ENCODE measurements at regions not wholly inside any gene's neighbourhood (a gene's known extent, or its start where the extent isn't known, plus 50 kb on each side); places are given as distances from the start of the nearest gene placed in this dataset.
"Not testable (repeated sequence)": the region's sequence is repeated elsewhere in the genome, so short reads cannot be mapped to it uniquely, and the experiment has no call there.

GRCh38 chr12:75658901-75659823 lies 147.8 kb upstream of the KRR1 start:
- peak in 1 of 2 experiments; percentile 5 for DNase-seq

GRCh38 chr12:75658286-75658685 lies 146.9 kb upstream of the KRR1 start:
- no peak for DNase-seq

- no peak for DNase-seq
These were observed 146.4 kb upstream of the KRR1 start for GRCh38 chr12:75657831-75658230.

GRCh38 chr12:75657354-75657753 lies 145.9 kb upstream of the KRR1 start:
- DNase-seq, result not testable (repeated sequence)

- no peak for DNase-seq
These were observed 145.2 kb upstream of the KRR1 start for GRCh38 chr12:75656648-75657047.

GRCh38 chr12:75656210-75656609 lies 144.8 kb upstream of the KRR1 start:
- DNase-seq, result no peak

- DNase-seq, result no peak
These were observed 144.0 kb upstream of the KRR1 start for GRCh38 chr12:75655315-75655806.

- no peak for DNase-seq
These were observed 139.9 kb upstream of the KRR1 start for GRCh38 chr12:75651342-75651695.

- no peak for DNase-seq
These were observed 139.4 kb upstream of the KRR1 start for GRCh38 chr12:75650595-75651341.

GRCh38 chr12:75650100-75650499 lies 138.7 kb upstream of the KRR1 start:
- no peak for DNase-seq

GRCh38 chr12:75648856-75649255 lies 137.4 kb upstream of the KRR1 start:
- no peak for DNase-seq

GRCh38 chr12:75646329-75647210 lies 135.2 kb upstream of the KRR1 start:
- DNase-seq, result no peak

- no peak for DNase-seq
These were observed 133.2 kb upstream of the KRR1 start for GRCh38 chr12:75644472-75645072.

GRCh38 chr12:75643119-75643518 lies 131.7 kb upstream of the KRR1 start:
- DNase-seq, result not testable (repeated sequence)

- no peak for DNase-seq
These were observed 130.8 kb upstream of the KRR1 start for GRCh38 chr12:75642226-75642625.

- peak; percentile 11 to 15 for DNase-seq
These were observed 129.8 kb upstream of the KRR1 start for GRCh38 chr12:75641031-75641780.

- DNase-seq, result no peak
These were observed 127.4 kb upstream of the KRR1 start for GRCh38 chr12:75638792-75639191.

- no peak for DNase-seq
These were observed 125.2 kb upstream of the KRR1 start for GRCh38 chr12:75636607-75637006.

GRCh38 chr12:75635606-75636444 lies 124.4 kb upstream of the KRR1 start:
- no peak for DNase-seq

Data from stimulated activated CD4-positive, alpha-beta T cell treated with anti-CD3 and anti-CD28 coated beads, Interleukin-4, amount 100 ng/mL, for 4 hours (primary cell).